ENCODE measurements at regions not wholly inside any gene's neighbourhood (a gene's known extent, or its start where the extent isn't known, plus 50 kb on each side); places are given as distances from the start of the nearest gene placed in this dataset.

- Mint-ChIP-seq H3K36me3 (ENCODE audit: insufficient read depth) (no peaks in the 10 kb centered on the region), H3K4me1 (ENCODE audit: low read depth) (no peaks in the 10 kb centered on the region), H3K27ac (no peak overlapping the region), H3K9me3 (ENCODE audit: low read depth) (no peaks in the 10 kb centered on the region), H3K27me3 (peaks cover 30% of the 10 kb centered on the region), H3K4me3 (ENCODE audit: low read depth) (no peak overlapping the region)
- no peak for DNase-seq (ENCODE audit: low spot score, unreplicated experiment)
- no peak for TF ChIP-seq CTCF (IDR thresholded peaks at IDR 0.05; ENCODE audit: unreplicated experiment)
Observed at GRCh38 chr19:29370276-29370675, 155.5 kb upstream of the VSTM2B start.

GRCh38 chr19:29371251-29372090 lies 154.3 kb upstream of the VSTM2B start:
- no peak for TF ChIP-seq CTCF (IDR thresholded peaks at IDR 0.05; ENCODE audit: unreplicated experiment)
- H3K27me3 Mint-ChIP-seq = peaks cover 18% of the 10 kb centered on the region
- H3K4me1 Mint-ChIP-seq (ENCODE audit: low read depth) = no peaks in the 10 kb centered on the region
- DNase-seq (ENCODE audit: low spot score, unreplicated experiment) = no peak
- H3K9me3 Mint-ChIP-seq (ENCODE audit: low read depth) = no peaks in the 10 kb centered on the region
- H3K27ac Mint-ChIP-seq = no peak overlapping the region
- no peaks in the 10 kb centered on the region for H3K36me3 Mint-ChIP-seq (ENCODE audit: insufficient read depth)
- H3K4me3 Mint-ChIP-seq (ENCODE audit: low read depth) = no peak overlapping the region

GRCh38 chr19:29372091-29372415 lies 153.7 kb upstream of the VSTM2B start:
- no peak for DNase-seq (ENCODE audit: low spot score, unreplicated experiment)
- Mint-ChIP-seq H3K27ac (no peak overlapping the region), H3K27me3 (peaks cover 14% of the 10 kb centered on the region), H3K4me1 (ENCODE audit: low read depth) (no peaks in the 10 kb centered on the region), H3K9me3 (ENCODE audit: low read depth) (no peaks in the 10 kb centered on the region), H3K4me3 (ENCODE audit: low read depth) (no peak overlapping the region), H3K36me3 (ENCODE audit: insufficient read depth) (no peaks in the 10 kb centered on the region)
- TF ChIP-seq CTCF (IDR thresholded peaks at IDR 0.05; ENCODE audit: unreplicated experiment) = no peak

GRCh38 chr19:29372461-29372860 lies 153.3 kb upstream of the VSTM2B start:
- Mint-ChIP-seq H3K4me3 (ENCODE audit: low read depth) (no peak overlapping the region), H3K36me3 (ENCODE audit: insufficient read depth) (no peaks in the 10 kb centered on the region), H3K27ac (no peak overlapping the region), H3K27me3 (peaks cover 16% of the 10 kb centered on the region), H3K4me1 (ENCODE audit: low read depth) (no peaks in the 10 kb centered on the region), H3K9me3 (ENCODE audit: low read depth) (no peaks in the 10 kb centered on the region)
- no peak for DNase-seq (ENCODE audit: low spot score, unreplicated experiment)
- no peak for TF ChIP-seq CTCF (IDR thresholded peaks at IDR 0.05; ENCODE audit: unreplicated experiment)

GRCh38 chr19:29372921-29373797 lies 152.6 kb upstream of the VSTM2B start:
- Mint-ChIP-seq H3K9me3 (ENCODE audit: low read depth) (no peaks in the 10 kb centered on the region), H3K36me3 (ENCODE audit: insufficient read depth) (no peaks in the 10 kb centered on the region), H3K4me3 (ENCODE audit: low read depth) (no peak overlapping the region), H3K27ac (no peak overlapping the region), H3K27me3 (peaks cover 12% of the 10 kb centered on the region), H3K4me1 (ENCODE audit: low read depth) (no peaks in the 10 kb centered on the region)
- no peak for TF ChIP-seq CTCF (IDR thresholded peaks at IDR 0.05; ENCODE audit: unreplicated experiment)
- no peak for DNase-seq (ENCODE audit: low spot score, unreplicated experiment)
